Activated CD4-positive, CD25-positive, alpha-beta regulatory T cell treated with anti-CD3 and anti-CD28 coated beads, Interleukin-2, amount 50 U/mL, for 72 hours (primary cell): ENCODE measurements at regions not wholly inside any gene's neighbourhood (a gene's known extent, or its start where the extent isn't known, plus 50 kb on each side); places are given as distances from the start of the nearest gene placed in this dataset.

Source experiments
- DNase-seq: peaks from one replicate; pipeline ENCODE4 v3.0.0; 2021

- DNase-seq: no peak
These were observed 235.4 kb downstream of the RAB28 start for GRCh38 chr4:13248621-13249298.

DNA sequence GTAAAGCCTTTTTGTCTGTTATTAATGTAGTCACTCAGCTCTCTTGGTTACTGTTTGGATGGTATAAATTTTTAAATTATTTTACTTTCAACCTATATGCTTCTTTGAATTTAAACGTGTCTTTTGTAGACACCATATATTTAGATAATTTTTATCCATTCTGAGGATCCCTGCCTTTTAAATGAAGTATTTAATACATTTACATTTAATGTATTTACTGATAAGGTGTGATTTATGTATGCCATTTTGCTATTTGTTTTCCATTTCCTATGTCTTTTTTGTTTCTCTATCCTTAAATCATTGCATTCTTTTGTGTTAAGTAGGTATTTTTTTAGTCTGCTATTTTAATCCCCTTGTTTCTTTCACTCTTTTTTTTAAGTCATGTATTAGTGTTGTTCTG is 238.0 kb downstream of the RAB28 start:
- no peak for DNase-seq

DNA sequence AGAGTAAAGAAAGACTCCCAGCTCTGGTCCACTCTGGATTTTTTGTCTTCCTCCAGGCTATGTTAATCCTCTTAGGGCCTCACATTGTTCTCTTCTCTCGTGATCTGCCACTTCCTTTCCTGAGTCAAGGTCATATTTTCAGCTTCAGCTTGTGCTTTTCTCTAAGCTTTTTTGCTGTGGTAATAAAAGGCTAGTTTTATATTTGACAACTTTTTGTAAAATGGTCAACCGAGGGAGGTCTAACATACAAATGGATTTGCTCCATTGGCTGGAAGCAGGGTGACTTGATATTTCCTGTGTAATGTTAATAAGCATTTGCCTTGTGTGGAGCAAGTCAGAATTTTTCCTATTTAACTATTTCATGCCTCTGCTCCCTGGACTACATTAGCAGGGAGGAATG is 239.7 kb downstream of the RAB28 start:
- no peak for DNase-seq

- DNase-seq: no peak
These were observed 241.0 kb downstream of the RAB28 start for GRCh38 chr4:13243152-13243551.

GRCh38 chr4:13240066-13240465 is 244.1 kb downstream of the RAB28 start:
- DNase-seq: no peak

- DNase-seq: no peak
These were observed 245.2 kb downstream of the RAB28 start for GRCh38 chr4:13238936-13239335.

DNA sequence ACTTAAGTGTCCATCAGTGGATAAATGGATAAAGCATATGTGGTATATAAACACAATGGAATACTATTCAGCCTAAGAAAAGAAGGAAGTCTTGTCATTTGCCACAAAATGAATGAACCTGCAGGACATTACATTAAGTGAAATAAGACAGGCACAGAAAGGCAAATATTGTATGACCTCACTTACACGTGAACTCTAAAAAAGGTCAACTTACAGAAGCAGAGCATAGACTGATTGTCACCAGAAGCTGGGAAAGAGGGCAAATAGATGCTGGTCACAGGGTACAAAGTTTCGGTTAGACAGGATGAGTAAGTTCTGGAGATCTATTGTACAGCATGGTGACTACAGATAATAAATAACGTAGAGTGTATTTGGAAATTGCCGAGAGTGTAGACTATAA is 247.7 kb downstream of the RAB28 start:
- DNase-seq: no peak

GRCh38 chr4:13233755-13234154 is 250.4 kb downstream of the RAB28 start:
- DNase-seq: no peak

- DNase-seq: no peak
These were observed 264.2 kb downstream of the RAB28 start for GRCh38 chr4:13219971-13220370.

DNA sequence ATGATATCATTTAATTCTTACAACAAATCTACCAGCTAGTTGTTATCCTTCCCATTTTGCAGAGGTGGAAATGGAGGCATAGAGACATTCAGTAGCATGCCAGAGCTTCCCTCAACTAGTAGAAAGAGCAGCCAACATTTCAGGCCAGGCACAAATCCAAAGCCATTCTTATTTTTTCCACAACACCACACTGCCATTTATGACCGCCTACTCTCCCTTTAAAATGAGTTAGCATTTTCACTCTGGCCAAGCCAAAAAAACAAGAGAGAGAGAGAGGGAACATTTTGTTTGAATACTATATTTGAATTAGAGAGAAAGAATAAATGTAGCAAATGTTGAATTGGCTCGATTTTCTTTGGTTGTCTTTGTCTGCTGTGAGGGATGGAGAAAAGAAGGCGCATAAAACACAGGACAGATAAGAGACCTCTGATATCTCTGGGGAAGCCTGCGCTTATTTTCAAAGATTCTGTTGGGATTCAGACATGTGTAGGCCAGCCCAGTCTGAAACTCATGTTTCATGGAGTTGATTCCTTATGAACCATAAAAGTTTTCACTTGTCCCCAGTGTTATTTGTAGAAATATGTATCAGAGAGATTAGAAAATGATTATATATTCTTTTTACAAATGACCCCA is 265.7 kb downstream of the RAB28 start:
- no peak for DNase-seq

DNA sequence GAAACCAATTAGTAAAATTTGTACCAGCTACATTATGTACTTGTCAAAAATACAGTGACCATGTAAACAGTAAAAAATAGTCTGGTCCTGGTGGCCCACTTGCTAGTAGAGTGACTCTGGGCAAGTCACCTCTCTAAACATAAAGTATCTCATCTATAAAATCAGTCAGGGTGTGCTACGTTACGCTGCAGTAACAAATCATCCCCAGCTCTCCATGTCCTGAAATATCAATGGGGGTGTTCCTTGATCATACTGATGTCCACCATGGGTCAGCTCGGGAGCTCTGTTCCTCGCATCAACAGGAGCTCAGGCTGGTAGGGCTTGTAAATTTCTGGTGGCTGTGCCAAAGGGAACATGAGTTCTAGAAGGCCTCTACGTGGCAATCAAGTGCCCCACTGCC is 268.6 kb downstream of the RAB28 start:
- no peak for DNase-seq

GRCh38 chr4:13212936-13213335 is 271.2 kb downstream of the RAB28 start:
- no peak for DNase-seq

DNA sequence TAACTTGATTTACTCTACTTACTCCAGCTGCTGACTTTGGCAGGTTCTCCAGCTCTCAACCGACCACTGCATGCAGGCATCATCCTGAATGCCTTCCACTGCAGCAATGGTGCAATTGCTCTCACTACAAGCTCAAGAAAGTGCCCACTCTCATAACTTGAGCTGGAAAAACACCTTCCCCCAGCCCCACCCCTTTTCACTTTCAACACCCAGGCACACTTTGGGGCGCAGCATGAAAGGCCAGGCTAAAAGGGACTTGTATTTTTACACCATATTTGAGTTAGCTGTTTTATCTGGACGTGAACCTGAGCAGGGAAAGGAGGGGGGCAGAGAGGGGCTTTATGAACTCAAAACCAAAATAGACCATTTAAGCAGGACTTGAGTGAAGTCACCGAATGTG is 274.5 kb downstream of the RAB28 start:
- no peak for DNase-seq

GRCh38 chr4:13208558-13209193 is 275.5 kb downstream of the RAB28 start:
- DNase-seq: no peak

DNA sequence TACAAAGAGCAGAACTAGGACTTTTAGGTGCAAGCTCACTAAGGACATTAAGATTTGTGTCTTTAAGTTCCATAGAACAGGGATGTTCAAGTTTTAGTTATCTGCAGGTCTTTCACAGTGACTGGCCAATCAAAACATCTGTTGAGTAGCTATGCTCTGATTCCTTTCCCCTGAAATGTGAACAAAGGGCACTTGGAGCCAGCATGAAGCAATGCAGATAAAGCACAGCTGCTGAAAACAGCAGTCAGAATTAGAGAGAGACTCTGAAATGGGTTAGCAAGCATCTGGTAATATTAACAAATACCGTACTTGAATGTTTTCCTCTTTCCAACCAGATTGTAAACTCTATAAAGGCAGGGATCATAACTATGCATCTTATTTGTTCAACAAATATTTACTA is 276.9 kb downstream of the RAB28 start:
- no peak for DNase-seq

DNA sequence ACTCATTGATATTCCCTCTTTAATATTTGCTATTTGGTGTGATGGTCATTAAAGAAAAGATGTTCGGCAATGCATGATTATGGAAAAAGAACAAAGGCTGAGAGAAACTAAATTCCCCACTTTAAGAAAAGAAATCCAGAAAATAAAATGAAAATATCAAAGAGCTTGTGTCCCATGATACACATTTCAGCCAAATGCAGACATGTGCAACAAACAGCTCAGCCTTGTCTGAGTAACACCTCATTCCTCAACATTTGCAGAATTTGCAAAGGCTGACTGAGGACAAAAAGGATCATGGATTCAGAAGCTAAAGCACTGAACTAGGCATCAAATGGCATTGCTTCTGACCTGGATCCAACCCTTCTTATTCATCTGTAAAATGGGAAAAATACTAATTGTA is 281.0 kb downstream of the RAB28 start:
- no peak for DNase-seq

- no peak for DNase-seq
These were observed 281.4 kb downstream of the RAB28 start for GRCh38 chr4:13202701-13203100.

- DNase-seq: no peak
These were observed 282.9 kb downstream of the RAB28 start for GRCh38 chr4:13201241-13201640.

DNA sequence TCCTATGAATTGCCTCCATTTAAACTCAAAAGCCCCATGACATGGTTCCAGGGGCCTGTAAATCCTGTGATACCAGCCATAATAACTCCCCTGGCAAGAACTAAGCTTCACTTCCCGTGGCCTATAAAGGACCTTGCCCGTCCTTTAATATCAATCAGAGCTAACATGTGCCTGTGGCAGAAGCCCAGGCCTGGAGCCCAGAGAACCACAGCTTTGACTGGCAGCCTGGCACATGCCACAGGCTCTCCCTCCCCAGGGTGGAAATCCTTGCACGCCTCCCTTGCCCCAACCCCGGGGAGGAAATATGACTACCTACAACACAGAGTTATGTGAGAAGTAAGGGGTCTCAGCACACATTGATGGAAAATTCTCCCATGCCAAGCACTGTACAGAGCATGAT is 287.4 kb downstream of the RAB28 start:
- no peak for DNase-seq

DNA sequence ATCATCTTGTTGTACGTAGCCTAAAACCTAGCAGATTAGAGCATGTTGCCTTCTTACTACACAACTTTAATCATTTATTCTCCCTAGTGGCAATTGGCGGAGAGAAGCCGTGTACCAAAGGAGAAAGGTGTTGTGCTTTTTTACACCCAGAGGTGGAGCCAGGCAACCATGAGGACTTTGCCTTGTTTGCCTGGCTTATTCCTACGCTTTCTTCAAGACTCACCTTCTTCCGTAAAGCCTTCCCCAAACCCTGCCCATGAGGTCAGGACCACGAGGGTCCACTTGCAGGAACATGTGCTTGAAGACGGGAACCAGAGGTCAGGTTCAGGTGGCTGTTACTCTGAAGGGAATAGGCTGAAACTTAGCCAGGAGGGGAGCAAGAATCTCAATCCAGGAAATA is 290.5 kb downstream of the RAB28 start:
- DNase-seq: no peak

DNA sequence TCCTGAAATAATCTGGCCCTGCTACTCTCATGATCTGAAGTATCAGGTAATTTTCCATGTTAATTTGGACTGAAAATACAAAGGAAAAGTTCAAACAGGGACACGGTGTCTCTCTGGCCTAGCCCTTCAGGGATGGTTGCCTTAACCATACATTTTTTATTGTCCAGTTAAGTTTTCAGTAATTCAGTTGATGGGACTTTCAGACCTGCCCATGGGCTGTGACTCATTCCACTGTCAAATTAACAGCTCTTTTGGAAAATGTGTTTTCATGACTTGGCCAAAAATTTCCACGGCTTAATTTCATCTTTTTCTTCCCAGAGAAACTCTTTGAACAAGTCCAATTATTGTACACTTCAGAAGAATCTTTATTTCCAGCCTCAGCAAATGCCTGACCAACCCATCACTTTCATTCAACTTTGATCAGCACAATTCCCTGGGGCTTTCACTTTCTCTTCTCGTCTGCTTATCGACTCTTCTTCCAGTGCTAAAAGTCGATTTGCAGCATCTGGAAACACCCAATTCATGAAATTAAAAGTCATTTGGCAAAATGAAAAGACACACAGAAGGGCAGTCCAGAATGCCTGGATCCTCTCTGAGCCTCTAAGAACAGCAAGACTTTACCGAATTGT is 293.9 kb downstream of the RAB28 start:
- DNase-seq: no peak

GRCh38 chr4:13184199-13184598 is 299.9 kb downstream of the RAB28 start:
- no peak for DNase-seq

DNA sequence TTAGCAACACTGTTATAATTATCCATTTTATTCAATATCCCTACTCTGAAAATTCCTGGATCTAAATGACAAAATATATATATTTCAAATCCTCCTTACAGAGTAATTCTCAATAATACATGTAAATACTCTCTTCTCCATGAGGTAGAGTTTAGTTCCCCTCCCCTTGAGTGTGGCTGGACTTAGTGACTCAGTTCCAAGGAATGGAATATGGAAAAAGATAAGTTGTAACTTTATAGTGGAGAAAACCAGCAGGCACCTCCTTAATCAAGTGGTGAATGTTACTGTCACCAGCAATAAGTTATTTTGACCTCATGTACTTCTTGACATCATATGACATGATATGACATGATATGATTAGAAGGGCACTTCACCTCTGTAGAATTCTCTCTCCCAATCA is 302.0 kb downstream of the RAB28 start:
- no peak for DNase-seq

GRCh38 chr4:13181681-13182080 is 302.5 kb downstream of the RAB28 start:
- no peak for DNase-seq
